Fibroblast of the aortic adventitia (primary cell): ENCODE measurements at regions not wholly inside any gene's neighbourhood (a gene's known extent, or its start where the extent isn't known, plus 50 kb on each side); places are given as distances from the start of the nearest gene placed in this dataset.

ENCODE experiments used
- DNase-seq: peaks from one replicate; pipeline ENCODE4 v3.0.0-alpha.2; 2010; ENCODE audit warnings: low read depth
- H3K4me3 ChIP-seq: 2 replicates; pipeline ENCODE4 v1.5.1; 2011; ENCODE audit warnings: low read depth, mild to moderate bottlenecking, control low read depth, low read length, moderate library complexity
- CTCF ChIP-seq: IDR thresholded peaks from 2 replicates; pipeline ENCODE4 v1.5.1; 2011; ENCODE audit warnings: mild to moderate bottlenecking, low read length, control low read depth, inconsistent platforms; ENCODE audit not compliant: insufficient read depth

GRCh38 chr11:70865356-70865755, 387.0 kb downstream of the SHANK2 start:
- H3K4me3 ChIP-seq: no peak overlapping the region
- no peak for TF ChIP-seq CTCF
- no peak for DNase-seq

- TF ChIP-seq CTCF: no peak
- no peak for DNase-seq
These were observed 385.5 kb downstream of the SHANK2 start for GRCh38 chr11:70866834-70867233.

GRCh38 chr11:70867281-70868047, 384.9 kb downstream of the SHANK2 start:
- no peak for DNase-seq
- H3K4me3 ChIP-seq: no peak overlapping the region
- TF ChIP-seq CTCF: no peak

More at GRCh38 chr11:70866834-70867233, 385.5 kb downstream of the SHANK2 start:
- H3K4me3 ChIP-seq: no peak overlapping the region

GRCh38 chr11:70868341-70868885, 384.0 kb downstream of the SHANK2 start:
- H3K4me3 ChIP-seq: no peak overlapping the region
- no peak for TF ChIP-seq CTCF
- no peak for DNase-seq

- no peak for DNase-seq
- H3K4me3 ChIP-seq: no peak overlapping the region
- TF ChIP-seq CTCF: no peak
These were observed 383.3 kb downstream of the SHANK2 start for GRCh38 chr11:70869054-70869453.

- DNase-seq: peak; percentile 4
- no peak overlapping the region for H3K4me3 ChIP-seq
- no peak for TF ChIP-seq CTCF
These were observed 380.5 kb downstream of the SHANK2 start for GRCh38 chr11:70871881-70872280.
